NCI-H1417 treated with DMSO at 0.1 percent for 48 hours (cell line): ENCODE measurements at regions not wholly inside any gene's neighbourhood (a gene's known extent, or its start where the extent isn't known, plus 50 kb on each side); places are given as distances from the start of the nearest gene placed in this dataset.

ENCODE experiments used
- DNase-seq: peaks from one replicate; lab custom pipeline; 2025; lab: John Stamatoyannopoulos, UW

DNA sequence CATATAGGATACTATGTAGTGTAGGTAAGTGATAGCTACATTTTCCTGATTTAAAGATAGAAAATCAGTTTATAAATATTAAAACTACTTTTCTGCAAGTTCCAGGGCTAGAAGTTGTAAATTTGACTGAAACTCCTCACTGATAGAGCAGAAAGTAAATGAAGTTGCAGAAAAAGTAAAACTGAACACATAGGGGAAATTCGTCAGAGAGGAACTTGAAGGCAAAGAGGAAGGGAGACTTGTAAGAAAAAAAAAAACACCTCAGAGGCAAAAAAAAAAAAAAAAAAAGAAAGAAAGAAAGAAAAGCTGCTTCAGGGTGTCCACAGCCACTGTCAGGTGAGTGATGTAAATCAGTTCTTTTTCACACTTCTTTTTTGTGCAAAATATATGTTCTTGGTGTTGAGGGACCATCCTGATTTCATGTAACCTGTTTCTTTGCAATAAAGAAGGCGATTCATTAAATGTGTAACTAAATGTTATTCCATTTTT lies 336.2 kb upstream of the ZNF462 start:
- DNase-seq = no peak

DNA sequence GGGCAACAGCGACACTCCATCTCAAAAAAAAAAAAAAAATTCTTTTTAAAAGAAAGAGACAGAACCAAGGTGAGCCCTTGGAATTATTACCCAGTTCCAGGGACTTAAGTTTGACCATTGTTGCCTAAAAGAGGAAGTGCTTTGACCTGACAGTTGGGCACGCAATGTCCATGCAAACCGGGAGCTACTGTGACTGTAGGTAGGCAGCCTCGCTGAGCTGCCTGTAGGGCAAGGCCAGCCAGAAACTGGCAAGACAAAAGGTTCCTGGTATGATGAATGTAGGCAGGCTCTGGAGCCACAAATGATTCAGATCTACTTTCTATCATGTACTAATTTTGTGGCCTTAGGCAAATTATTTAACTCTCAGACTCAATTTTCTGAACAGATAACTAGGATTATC lies 334.8 kb upstream of the ZNF462 start:
- DNase-seq = no peak

DNA sequence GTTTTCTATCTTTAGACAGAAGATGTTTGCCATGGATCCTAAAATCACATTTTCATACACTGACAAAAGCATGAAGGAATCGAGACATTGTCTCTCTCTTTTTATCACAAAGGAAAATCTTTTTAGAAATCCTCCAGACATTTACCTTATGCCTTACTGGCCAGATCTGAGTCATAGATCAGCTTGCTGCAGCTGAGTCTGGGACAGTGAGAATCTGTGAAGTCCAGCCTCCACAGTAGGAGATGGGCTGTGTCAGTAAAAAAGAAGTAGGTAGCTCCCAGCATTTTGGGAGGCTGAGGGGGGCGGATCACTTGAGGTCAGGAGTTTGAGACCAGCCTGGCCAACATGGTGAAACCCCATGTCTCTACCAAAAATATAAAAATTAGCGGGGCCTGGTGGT lies 333.4 kb upstream of the ZNF462 start:
- DNase-seq = no peak

- no peak for DNase-seq
These were observed 331.5 kb upstream of the ZNF462 start for GRCh38 chr9:106531491-106531890.

DNA sequence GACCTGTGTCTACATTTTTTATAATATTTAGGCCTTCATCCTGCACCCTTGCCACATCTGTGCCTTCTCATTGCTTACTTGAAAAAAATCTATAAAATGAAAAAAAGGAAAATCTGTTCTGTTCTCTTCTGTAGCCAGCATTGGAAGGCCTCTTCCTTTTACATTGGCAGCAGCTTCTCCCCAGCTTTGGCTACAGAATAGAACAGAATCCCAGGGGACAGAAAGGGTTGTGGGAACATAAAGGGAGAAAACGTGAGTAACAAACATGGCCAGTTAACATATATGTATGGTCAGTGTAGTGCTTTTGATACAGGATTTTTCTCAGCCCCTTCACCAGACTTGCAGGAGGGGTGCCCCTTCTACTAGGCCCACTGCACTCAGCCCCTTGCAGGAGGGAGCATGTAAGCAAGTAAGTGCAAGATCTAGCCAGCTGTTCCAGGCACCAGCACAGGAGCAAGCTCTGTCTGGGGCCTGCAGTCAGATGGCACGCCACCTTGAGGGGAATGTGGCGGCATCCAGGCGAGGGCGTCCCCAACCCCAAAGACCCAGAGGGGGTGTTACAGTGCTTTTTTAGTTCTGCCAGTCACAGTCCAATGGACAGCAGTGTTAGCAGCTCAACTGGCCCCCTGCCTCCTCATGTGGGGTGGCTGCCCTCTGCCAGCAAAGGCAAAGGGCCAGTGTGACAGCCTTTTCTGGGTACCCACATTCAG lies 330.5 kb upstream of the ZNF462 start:
- no peak for DNase-seq

DNA sequence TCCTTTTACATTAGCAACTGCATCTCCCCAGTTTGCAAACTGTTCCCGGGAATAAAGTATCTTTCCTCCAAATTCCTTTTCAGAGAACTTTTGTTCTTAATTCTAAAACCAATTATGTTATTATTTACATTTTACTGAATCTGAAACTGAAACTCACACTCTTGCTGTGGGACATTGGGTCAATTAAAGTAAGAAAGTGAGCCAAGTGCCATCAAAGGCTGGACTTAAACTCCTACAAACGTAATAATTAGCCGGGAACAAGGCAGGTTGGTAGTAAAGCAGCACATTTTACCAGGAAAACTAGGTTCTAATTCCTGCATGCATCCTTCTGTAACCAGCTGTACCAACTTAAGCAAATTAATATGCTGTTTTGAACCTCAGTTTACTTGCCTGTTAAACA lies 328.2 kb upstream of the ZNF462 start:
- DNase-seq = no peak

DNA sequence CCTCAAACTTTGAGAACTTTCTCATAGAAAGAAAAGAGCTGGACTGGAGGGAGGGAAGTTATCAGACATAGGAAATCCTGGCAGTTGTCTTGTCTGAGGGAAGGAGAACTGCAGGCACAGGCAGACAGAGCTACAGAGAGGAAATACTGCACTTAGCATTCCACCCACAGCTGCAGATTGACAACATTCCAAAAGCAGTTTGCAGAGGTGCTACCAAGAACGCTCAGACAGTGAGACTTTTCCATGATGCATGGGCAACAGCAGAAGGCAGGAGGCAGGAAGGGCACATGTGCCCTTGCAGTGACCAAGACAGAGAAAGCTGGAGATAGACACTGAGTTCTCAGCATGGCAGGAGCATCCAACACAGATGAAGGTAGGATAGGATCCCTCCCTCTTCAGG lies 327.5 kb upstream of the ZNF462 start:
- no peak for DNase-seq

GRCh38 chr9:106557996-106558667 lies 304.8 kb upstream of the ZNF462 start:
- DNase-seq = no peak

DNA sequence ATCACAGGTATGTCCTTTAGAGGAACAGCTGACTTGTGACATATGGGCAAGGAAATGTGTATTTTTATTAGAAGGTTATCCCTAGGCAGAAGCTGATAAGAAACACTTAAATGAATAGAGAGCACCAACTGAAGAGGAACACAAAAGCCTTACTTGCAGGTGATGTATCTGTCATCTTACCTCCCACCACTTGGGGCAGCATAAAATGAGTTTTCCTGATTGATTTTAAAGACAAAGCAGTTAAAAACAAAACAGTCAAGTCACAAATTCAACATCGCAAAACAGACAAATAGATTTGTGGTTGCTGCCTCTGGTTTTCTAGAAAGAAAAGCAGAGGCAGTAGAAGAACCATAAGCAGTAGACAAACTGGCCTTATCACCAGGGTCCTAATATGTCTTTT lies 302.4 kb upstream of the ZNF462 start:
- DNase-seq = no peak

DNA sequence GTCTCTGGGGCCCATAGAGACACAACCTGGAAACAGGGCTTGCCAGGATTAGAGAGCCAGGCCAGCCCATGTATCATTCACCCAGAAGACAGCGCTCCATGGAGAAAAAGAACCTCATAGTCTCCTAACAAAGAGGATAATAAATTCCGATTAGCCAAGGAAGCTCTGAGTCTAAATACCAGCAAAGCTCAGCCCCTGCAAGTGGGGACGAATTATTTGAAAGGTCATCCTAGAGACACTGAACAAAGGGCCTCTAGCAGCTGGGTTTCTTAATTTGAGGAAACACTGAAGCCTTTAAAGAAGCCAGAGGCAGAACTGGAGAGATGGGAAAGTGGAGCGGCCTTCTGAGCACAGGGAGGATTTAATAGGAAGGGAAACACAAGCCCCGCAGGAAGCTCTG lies 287.1 kb upstream of the ZNF462 start:
- DNase-seq = no peak

GRCh38 chr9:106576232-106576760 lies 286.7 kb upstream of the ZNF462 start:
- DNase-seq = no peak

DNA sequence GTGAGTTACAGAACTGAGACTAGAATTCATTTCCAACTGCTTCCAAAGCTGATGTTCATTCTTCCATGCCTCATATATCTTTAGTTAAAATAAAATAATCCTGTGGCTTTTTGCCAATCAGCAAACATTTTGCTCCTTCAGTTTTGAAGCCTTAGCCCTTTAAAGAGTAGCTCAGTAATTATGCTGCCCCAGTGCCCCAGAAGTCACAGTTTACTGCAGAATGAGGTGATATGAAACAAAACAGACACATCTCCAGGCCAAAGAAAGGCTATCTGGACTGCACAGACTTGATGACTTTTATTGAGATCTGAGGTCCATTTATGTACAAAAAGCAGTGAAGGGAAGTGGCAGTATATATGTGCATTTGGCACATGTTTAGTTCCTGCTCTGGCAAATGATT lies 285.8 kb upstream of the ZNF462 start:
- no peak for DNase-seq

DNA sequence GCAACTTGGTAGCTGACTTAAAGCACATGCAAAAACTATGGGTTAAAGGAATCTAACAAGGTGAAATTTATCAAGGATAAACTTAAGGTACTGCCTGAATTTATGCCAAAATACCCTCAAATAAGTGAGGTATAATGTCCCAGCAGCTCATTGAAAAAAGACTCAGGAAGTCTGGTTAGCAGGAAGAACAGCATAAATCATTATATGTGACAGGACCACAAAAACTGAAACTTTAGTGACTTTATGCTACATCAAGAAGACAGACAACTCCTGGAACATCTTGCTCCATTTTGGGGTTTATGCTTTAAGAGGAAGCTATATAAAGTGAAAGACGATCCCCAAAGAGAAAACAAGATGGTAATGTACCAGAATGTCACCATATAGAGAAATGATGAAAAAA lies 282.4 kb upstream of the ZNF462 start:
- DNase-seq = no peak

DNA sequence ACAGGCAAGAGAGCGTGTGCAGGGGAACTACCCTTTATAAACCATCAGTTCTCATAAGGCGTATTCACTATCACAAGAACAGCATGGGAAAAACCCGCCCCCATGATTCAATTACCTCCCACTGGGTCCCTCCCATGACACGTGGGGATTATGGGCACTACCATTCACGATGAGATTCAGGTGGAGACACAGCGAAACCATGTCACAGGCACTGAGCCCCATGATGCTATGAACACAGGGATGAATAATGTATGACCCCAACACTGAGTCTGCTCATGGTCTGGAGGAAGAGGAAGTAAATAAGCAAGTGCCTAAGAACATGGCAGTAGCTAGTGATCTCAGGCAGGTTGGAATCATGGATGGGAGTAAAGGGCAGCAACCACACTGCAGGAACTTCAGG lies 281.0 kb upstream of the ZNF462 start:
- no peak for DNase-seq

GRCh38 chr9:106583751-106584150 lies 279.2 kb upstream of the ZNF462 start:
- DNase-seq = no peak

DNA sequence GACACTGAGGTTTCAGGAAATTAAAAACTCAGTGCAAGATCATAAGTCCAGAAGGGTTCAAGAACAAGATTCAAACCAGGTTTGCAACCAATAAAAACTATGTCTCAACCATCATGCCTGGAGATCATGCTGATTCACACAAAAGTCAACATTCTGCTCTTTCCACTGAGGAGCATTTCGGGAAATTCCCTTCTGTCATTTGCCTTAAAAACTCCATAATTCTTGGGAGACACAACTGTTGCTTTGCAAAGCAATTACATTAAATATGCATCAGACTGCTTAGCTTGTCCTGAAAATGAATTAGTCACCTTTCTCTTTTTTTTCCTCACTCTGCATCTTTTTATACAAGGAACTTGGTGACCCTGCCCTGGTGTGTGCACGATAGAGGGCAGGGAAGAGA lies 275.9 kb upstream of the ZNF462 start:
- no peak for DNase-seq

- no peak for DNase-seq
These were observed 274.3 kb upstream of the ZNF462 start for GRCh38 chr9:106588626-106589025.

DNA sequence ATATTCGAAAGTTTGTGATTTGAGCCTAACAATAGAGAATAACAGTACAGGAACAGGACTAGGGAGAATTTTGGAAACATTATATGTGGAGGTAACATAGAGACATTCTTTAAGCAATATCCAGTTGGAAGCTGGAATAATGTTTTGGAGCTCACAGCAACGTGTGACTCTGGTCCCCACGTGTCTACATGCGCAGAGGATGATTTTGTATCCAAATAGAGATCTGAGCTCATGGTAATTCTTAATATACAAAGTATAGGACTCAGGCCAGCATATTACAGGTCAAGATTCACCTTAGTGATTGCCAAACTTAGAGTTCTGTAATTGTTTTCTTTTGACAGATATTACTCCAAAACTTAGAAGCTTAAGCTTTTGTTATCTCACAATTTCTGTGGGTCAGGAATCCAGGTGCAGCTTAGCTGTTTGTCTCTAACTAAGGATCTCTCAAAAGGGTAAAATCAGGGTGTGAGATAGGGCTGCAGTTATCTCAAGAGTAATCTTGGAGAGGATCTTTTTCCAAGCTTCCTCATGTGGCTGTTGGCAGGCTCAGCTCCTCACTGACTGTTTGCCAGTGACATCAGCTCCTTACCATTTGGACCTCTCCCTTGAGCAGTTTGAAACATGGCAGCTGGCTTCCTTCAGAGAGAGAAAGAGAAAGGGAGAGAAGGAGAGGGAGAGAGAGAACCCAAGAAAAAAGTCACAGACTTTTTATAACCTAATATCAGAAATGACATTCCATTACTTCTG lies 272.0 kb upstream of the ZNF462 start:
- no peak for DNase-seq

GRCh38 chr9:106593201-106593600 lies 269.8 kb upstream of the ZNF462 start:
- DNase-seq = no peak

DNA sequence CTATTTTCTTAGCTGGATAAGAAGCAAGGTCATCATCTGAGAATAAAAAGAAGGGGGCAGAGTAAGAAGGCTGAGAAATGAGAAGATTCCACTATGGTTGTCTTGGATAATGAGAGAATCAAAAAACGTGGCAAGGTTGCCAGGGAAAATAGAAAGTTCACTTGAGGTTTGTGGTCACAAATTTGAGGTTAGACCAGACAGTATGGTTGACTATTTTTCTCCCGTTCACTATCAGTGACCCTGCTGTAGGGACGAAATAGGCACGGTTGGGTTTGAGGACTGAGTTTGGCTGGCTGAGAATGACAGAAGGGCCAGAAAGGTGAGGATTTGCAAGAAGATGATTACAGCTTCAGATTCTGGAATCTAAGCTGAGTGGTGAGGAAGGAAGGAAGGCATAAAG lies 266.0 kb upstream of the ZNF462 start:
- DNase-seq = no peak

GRCh38 chr9:106600955-106601560 lies 261.9 kb upstream of the ZNF462 start:
- DNase-seq = no peak

GRCh38 chr9:106602344-106602743 lies 260.6 kb upstream of the ZNF462 start:
- no peak for DNase-seq
